ENCODE measurements at regions not wholly inside any gene's neighbourhood (a gene's known extent, or its start where the extent isn't known, plus 50 kb on each side); places are given as distances from the start of the nearest gene placed in this dataset.

DNA sequence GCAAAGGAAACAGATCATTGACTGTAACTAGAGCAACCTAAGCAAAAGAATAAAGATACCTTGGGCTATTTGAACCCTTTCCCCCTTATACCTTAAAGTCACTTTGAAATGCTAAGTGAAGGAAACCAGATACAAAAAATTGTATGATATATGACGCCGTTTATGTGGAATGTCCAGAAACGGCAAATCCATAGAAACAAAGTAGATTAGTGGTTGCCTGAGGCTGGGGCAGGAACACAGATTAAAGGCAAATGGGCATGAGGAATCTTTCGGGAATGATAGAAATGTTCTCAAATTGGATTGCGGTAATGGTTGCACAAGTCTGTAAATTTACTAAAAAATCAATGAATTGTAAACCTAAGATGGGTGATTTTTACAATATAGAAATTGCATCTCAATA lies 160.1 kb upstream of the CCDC54 start:
- Mint-ChIP-seq H3K27ac (ENCODE audit: low read depth, unreplicated experiment) (peak overlapping the region; percentile 90), H3K4me3 (ENCODE audit: unreplicated experiment) (peak overlapping the region; percentile 28)

DNA sequence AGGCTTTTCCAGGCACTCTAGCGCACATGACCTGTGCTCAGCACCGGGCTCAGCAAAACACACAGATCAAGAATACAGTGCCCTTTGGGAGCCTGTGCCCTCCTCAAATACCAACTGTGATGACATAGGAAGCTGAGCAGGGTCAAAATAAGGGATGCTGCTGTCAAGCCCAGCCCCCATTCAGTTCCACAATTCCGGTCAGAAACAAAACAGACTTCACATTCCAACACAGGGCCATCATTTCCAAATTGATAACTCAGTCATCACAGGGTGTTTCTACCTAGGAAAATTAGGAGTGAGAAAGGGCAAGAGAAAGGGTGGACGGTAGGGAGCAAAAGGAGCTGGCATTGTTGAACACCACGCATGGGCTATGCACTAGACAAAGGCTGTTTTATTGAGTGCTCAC lies 158.4 kb upstream of the CCDC54 start:
- intact Hi-C loops (cut with micrococcal nuclease): no loop called here
- ChIA-PET CTCF (interaction anchor here (0.7 to 3.7 kb wide), 5 partner anchors 10 to 210 kb away, joined by 3 to 34 read pairs (median 6); no protein-coding TSS in a partner anchor), POLR2A (interaction anchor here (0.7 to 6.1 kb wide), 8 partner anchors 9 to 493 kb away, joined by 3 to 56 read pairs (median 4); no protein-coding TSS in a partner anchor)
- Mint-ChIP-seq H3K4me3 (ENCODE audit: unreplicated experiment) (no peak overlapping the region), H3K4me1 (ENCODE audit: insufficient read depth, unreplicated experiment) (peaks cover 45% of the 10 kb centered on the region), H3K36me3 (ENCODE audit: insufficient read depth, unreplicated experiment) (no peaks in the 10 kb centered on the region), H3K9me3 (ENCODE audit: unreplicated experiment) (no peaks in the 10 kb centered on the region), H3K27me3 (ENCODE audit: insufficient read depth, unreplicated experiment) (no peaks in the 10 kb centered on the region), H3K27ac (ENCODE audit: low read depth, unreplicated experiment) (peak overlapping the region; percentile 90)
- TF ChIP-seq, protein P1, sequence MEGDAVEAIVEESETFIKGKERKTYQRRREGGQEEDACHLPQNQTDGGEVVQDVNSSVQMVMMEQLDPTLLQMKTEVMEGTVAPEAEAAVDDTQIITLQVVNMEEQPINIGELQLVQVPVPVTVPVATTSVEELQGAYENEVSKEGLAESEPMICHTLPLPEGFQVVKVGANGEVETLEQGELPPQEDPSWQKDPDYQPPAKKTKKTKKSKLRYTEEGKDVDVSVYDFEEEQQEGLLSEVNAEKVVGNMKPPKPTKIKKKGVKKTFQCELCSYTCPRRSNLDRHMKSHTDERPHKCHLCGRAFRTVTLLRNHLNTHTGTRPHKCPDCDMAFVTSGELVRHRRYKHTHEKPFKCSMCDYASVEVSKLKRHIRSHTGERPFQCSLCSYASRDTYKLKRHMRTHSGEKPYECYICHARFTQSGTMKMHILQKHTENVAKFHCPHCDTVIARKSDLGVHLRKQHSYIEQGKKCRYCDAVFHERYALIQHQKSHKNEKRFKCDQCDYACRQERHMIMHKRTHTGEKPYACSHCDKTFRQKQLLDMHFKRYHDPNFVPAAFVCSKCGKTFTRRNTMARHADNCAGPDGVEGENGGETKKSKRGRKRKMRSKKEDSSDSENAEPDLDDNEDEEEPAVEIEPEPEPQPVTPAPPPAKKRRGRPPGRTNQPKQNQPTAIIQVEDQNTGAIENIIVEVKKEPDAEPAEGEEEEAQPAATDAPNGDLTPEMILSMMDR (IDR thresholded peaks at IDR 0.05; ENCODE audit: unreplicated experiment): no peak
- BruUV-seq (replicated peaks): no TSS peak
- DNase-seq (ENCODE audit: unreplicated experiment): peak; percentile 54

More for the DNA sequence above, 160.1 kb upstream of the CCDC54 start:
- no peaks in the 10 kb centered on the region for H3K9me3 Mint-ChIP-seq (ENCODE audit: unreplicated experiment)
- peak; percentile 92 for DNase-seq (ENCODE audit: unreplicated experiment)
- no peaks in the 10 kb centered on the region for H3K36me3 Mint-ChIP-seq (ENCODE audit: insufficient read depth, unreplicated experiment)
- intact Hi-C loops (cut with micrococcal nuclease): no loop called here
- CTCF ChIA-PET: interaction anchor here (0.7 to 2.3 kb wide), 2 partner anchors 10 to 763 kb away, joined by 3 to 16 read pairs; no protein-coding TSS in a partner anchor
- H3K4me1 Mint-ChIP-seq (ENCODE audit: insufficient read depth, unreplicated experiment): peaks cover 32% of the 10 kb centered on the region
- H3K27me3 Mint-ChIP-seq (ENCODE audit: insufficient read depth, unreplicated experiment): no peaks in the 10 kb centered on the region
- POLR2A ChIA-PET: interaction anchor here (0.9 to 4.2 kb wide), 7 partner anchors 11 to 307 kb away, joined by 3 to 40 read pairs (median 6); no protein-coding TSS in a partner anchor
- TF ChIP-seq, protein P1 (IDR thresholded peaks at IDR 0.05; ENCODE audit: unreplicated experiment): no peak
- BruUV-seq (replicated peaks): TSS peak; percentile 88

DNA sequence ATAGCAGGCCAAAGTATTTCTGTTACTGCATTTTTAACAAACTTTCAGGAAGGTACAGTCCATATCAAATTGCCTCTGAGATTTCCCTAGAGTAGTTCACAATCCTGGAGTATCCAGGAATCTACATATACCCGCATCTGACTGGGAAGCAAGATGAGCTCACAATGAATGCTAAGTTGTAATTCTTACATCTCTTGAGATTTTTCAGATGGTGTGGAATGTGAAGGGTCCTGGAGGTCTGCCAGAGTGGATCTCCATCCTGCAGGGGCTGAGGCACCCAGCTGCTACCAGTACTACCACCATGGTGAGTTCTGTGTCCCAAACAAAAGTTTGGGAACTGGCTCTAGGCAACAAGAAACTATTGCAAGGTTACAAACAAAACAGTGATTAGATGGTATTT lies 156.7 kb upstream of the CCDC54 start:
- no peak for DNase-seq (ENCODE audit: unreplicated experiment)
- Mint-ChIP-seq H3K9me3 (ENCODE audit: unreplicated experiment) (no peaks in the 10 kb centered on the region), H3K4me3 (ENCODE audit: unreplicated experiment) (no peak overlapping the region), H3K36me3 (ENCODE audit: insufficient read depth, unreplicated experiment) (no peaks in the 10 kb centered on the region), H3K4me1 (ENCODE audit: insufficient read depth, unreplicated experiment) (peaks cover 40% of the 10 kb centered on the region), H3K27me3 (ENCODE audit: insufficient read depth, unreplicated experiment) (no peaks in the 10 kb centered on the region), H3K27ac (ENCODE audit: low read depth, unreplicated experiment) (no peak overlapping the region)
- no TSS peak for BruUV-seq (replicated peaks)
- ChIA-PET CTCF (interaction anchor here (0.6 to 3.7 kb wide), 5 partner anchors 8 to 455 kb away, joined by 3 to 34 read pairs (median 5); no protein-coding TSS in a partner anchor), POLR2A (interaction anchor here (1.2 to 6.1 kb wide), 4 partner anchors 9 to 21 kb away, joined by 4 to 56 read pairs (median 28); no protein-coding TSS in a partner anchor)
- TF ChIP-seq, protein P1 (IDR thresholded peaks at IDR 0.05; ENCODE audit: unreplicated experiment): no peak
- intact Hi-C loops (cut with micrococcal nuclease): no loop called here

DNA sequence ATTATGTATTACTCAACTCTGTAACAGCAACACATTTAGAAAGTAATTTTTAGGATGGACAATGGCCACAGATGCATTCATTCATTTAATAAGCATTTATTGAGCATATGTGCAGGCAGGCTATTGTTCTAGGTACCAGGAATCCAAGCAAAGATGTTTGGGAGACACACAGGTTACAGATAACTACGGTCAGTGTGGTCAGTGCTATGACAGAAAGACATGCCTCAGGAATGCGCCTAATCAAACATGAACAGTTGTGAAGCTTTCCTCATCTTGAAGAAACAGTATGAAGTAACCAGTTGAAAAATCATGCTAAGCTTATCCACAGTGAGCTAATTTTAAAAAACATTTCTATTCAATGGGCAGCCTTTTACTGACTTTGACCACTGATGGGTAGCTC lies 155.4 kb upstream of the CCDC54 start:
- H3K27me3 Mint-ChIP-seq (ENCODE audit: insufficient read depth, unreplicated experiment): no peaks in the 10 kb centered on the region
- TF ChIP-seq, protein P1 (IDR thresholded peaks at IDR 0.05; ENCODE audit: unreplicated experiment): no peak
- intact Hi-C loops (cut with micrococcal nuclease): no loop called here
- peaks cover 35% of the 10 kb centered on the region for H3K4me1 Mint-ChIP-seq (ENCODE audit: insufficient read depth, unreplicated experiment)
- DNase-seq (ENCODE audit: unreplicated experiment): no peak
- H3K9me3 Mint-ChIP-seq (ENCODE audit: unreplicated experiment): peaks cover 6% of the 10 kb centered on the region
- H3K27ac Mint-ChIP-seq (ENCODE audit: low read depth, unreplicated experiment): peak overlapping the region; percentile 19
- ChIA-PET POLR2A (interaction anchor here (0.6 to 6.1 kb wide), 4 partner anchors 14 to 27 kb away, joined by 3 to 56 read pairs (median 26); no protein-coding TSS in a partner anchor), CTCF (interaction anchor here (0.6 to 1.4 kb wide), 5 partner anchors 14 to 730 kb away, joined by 3 to 7 read pairs (median 4); no protein-coding TSS in a partner anchor)
- no peaks in the 10 kb centered on the region for H3K36me3 Mint-ChIP-seq (ENCODE audit: insufficient read depth, unreplicated experiment)
- BruUV-seq (replicated peaks): no TSS peak
- no peak overlapping the region for H3K4me3 Mint-ChIP-seq (ENCODE audit: unreplicated experiment)
